OCI-LY1 (cell line): ENCODE measurements at regions not wholly inside any gene's neighbourhood (a gene's known extent, or its start where the extent isn't known, plus 50 kb on each side); places are given as distances from the start of the nearest gene placed in this dataset.

Experiments used
- H2AFZ ChIP-seq: fragments of 200-600 bp; sonication (generic), shearing (Covaris generic); 2 replicates; pipeline ENCODE4 v1.6.0; 2014; ENCODE audit warnings: antibody characterized with exemption, mild to moderate bottlenecking, low read length
- H3F3A ChIP-seq: fragments of 200-600 bp; sonication (generic), shearing (Covaris generic); 2 replicates; pipeline ENCODE4 v1.6.0; 2014; ENCODE audit warnings: mild to moderate bottlenecking, antibody characterized with exemption, low read length, moderate library complexity; ENCODE audit not compliant: insufficient read depth
- H3K27ac ChIP-seq: fragments of 200-600 bp; sonication (generic); 2 replicates; pipeline ENCODE4 v1.5.1; 2014; ENCODE audit warnings: low read length, mixed run types, mild to moderate bottlenecking, low read depth; ENCODE audit not compliant: poor library complexity, severe bottlenecking
- H3K27me3 ChIP-seq: fragments of 200-600 bp; sonication (generic); 2 replicates; pipeline ENCODE4 v1.6.0; 2014; ENCODE audit warnings: antibody characterized with exemption, mild to moderate bottlenecking, low read length, moderate library complexity; ENCODE audit not compliant: insufficient read depth
- H3K36me3 ChIP-seq: fragments of 200-600 bp; sonication (generic); 2 replicates; pipeline ENCODE4 v1.6.1; 2014; ENCODE audit warnings: mild to moderate bottlenecking, antibody characterized with exemption, low read length, moderate library complexity, mixed read lengths; ENCODE audit not compliant: insufficient read depth
- H3K4me1 ChIP-seq: fragments of 200-600 bp; sonication (generic); 2 replicates; pipeline ENCODE4 v1.5.1; 2014; ENCODE audit warnings: mild to moderate bottlenecking, low read length, moderate library complexity; ENCODE audit not compliant: insufficient read depth, severe bottlenecking
- H3K4me2 ChIP-seq: fragments of 200-600 bp; sonication (generic), shearing (Covaris generic); 2 replicates; pipeline ENCODE4 v1.6.1; 2014; ENCODE audit warnings: low read length
- H3K4me3 ChIP-seq: fragments of 200-600 bp; sonication (generic); 2 replicates; pipeline ENCODE4 v1.5.1; 2014; ENCODE audit warnings: low read length, low read depth, mild to moderate bottlenecking, mixed read lengths; ENCODE audit not compliant: poor library complexity, severe bottlenecking
- H3K79me2 ChIP-seq: fragments of 200-600 bp; shearing (Covaris generic); 2 replicates; pipeline ENCODE4 v1.6.1; 2016; ENCODE audit warnings: mixed run types, low read length, mixed read lengths; ENCODE audit not compliant: insufficient read depth
- H3K9ac ChIP-seq: fragments of 200-600 bp; sonication (generic), shearing (Covaris generic); 2 replicates; pipeline ENCODE4 v1.6.1; 2014; ENCODE audit warnings: mild to moderate bottlenecking, low read length, mixed read lengths
- H3K9me2 ChIP-seq: fragments of 200-600 bp; sonication (generic), shearing (Covaris generic); 2 replicates; pipeline ENCODE4 v1.6.1; 2014; ENCODE audit warnings: low read depth, mild to moderate bottlenecking, low read length, mixed read lengths
- H3K9me3 ChIP-seq: fragments of 200-600 bp; shearing (Covaris generic); 2 replicates; pipeline ENCODE4 v1.6.1; 2014; ENCODE audit warnings: low read length, mixed read lengths
- H4K20me1 ChIP-seq: fragments of 200-600 bp; sonication (generic), shearing (Covaris generic); 2 replicates; pipeline ENCODE4 v1.6.0; 2016; ENCODE audit warnings: mild to moderate bottlenecking, low read length; ENCODE audit not compliant: insufficient read depth
- CTCF ChIP-seq: fragments of 200-600 bp; sonication (generic), shearing (Covaris generic); IDR thresholded peaks from 2 replicates; pipeline ENCODE4 v1.5.1; 2017; ENCODE audit warnings: mild to moderate bottlenecking, antibody characterized with exemption, low read length, moderate library complexity, mixed read lengths
- EZH2 ChIP-seq: fragments of 200-600 bp; sonication (generic), shearing (Covaris generic); IDR thresholded peaks from 2 replicates; pipeline ENCODE4 v1.8.0; 2017; ENCODE audit warnings: borderline replicate concordance, mixed run types, mild to moderate bottlenecking, antibody characterized with exemption, low read length, moderate library complexity, mixed read lengths

- H3K4me1 ChIP-seq: no peaks in the 10 kb centered on the region
- no peaks in the 10 kb centered on the region for H3K9me3 ChIP-seq
- no peaks in the 10 kb centered on the region for H3K36me3 ChIP-seq
- no peak overlapping the region for H3K9ac ChIP-seq
- TF ChIP-seq EZH2 (no peak), CTCF (no peak)
- no peaks in the 10 kb centered on the region for H3K79me2 ChIP-seq
- H3K27ac ChIP-seq: no peak overlapping the region
- H4K20me1 ChIP-seq: no peaks in the 10 kb centered on the region
- H3F3A ChIP-seq: no peaks in the 10 kb centered on the region
- no peaks in the 10 kb centered on the region for H3K27me3 ChIP-seq
- no peak overlapping the region for H3K4me3 ChIP-seq
- H3K4me2 ChIP-seq: no peak overlapping the region
- no peak overlapping the region for H2AFZ ChIP-seq
- H3K9me2 ChIP-seq: no peaks in the 10 kb centered on the region
Observed at GRCh38 chr5:28548856-28549255, 1510.5 kb upstream of the CDH9 start.

GRCh38 chr5:28544501-28544900 lies 1506.1 kb upstream of the CDH9 start:
- Histone ChIP-seq H3K9ac (no peak overlapping the region), H3K4me3 (no peak overlapping the region), H3K9me3 (no peaks in the 10 kb centered on the region), H3K36me3 (no peaks in the 10 kb centered on the region), H4K20me1 (no peaks in the 10 kb centered on the region), H3K4me2 (no peak overlapping the region), H3K79me2 (no peaks in the 10 kb centered on the region), H3K4me1 (no peaks in the 10 kb centered on the region), H3K27me3 (no peaks in the 10 kb centered on the region), H2AFZ (no peak overlapping the region), H3K27ac (no peak overlapping the region), H3F3A (no peaks in the 10 kb centered on the region), H3K9me2 (no peaks in the 10 kb centered on the region)
- TF ChIP-seq EZH2 (no peak), CTCF (no peak)

GRCh38 chr5:28543473-28544098 lies 1505.2 kb upstream of the CDH9 start:
- no peak for TF ChIP-seq CTCF
- TF ChIP-seq EZH2: no peak
- H3F3A ChIP-seq: no peaks in the 10 kb centered on the region
- no peak overlapping the region for H3K9ac ChIP-seq
- no peak overlapping the region for H3K4me3 ChIP-seq
- no peaks in the 10 kb centered on the region for H3K36me3 ChIP-seq
- H3K4me1 ChIP-seq: no peaks in the 10 kb centered on the region
- H3K27me3 ChIP-seq: no peaks in the 10 kb centered on the region
- no peaks in the 10 kb centered on the region for H3K79me2 ChIP-seq
- H2AFZ ChIP-seq: no peak overlapping the region
- H3K27ac ChIP-seq: no peak overlapping the region
- H4K20me1 ChIP-seq: no peaks in the 10 kb centered on the region
- no peak overlapping the region for H3K4me2 ChIP-seq
- no peaks in the 10 kb centered on the region for H3K9me2 ChIP-seq
- no peaks in the 10 kb centered on the region for H3K9me3 ChIP-seq
